Endodermal cell (in vitro differentiated cells): ENCODE measurements at regions not wholly inside any gene's neighbourhood (a gene's known extent, or its start where the extent isn't known, plus 50 kb on each side); places are given as distances from the start of the nearest gene placed in this dataset.

Source experiments
- DNase-seq: peaks from one replicate; pipeline ENCODE4 v3.0.0-alpha.2; 2017
- H3K27ac ChIP-seq: 2 replicates; pipeline ENCODE4 v1.5.1; 2013; ENCODE audit warnings: mild to moderate bottlenecking, low read depth, low read length, moderate library complexity
- H3K27me3 ChIP-seq: 2 replicates; pipeline ENCODE4 v1.6.1; 2013; ENCODE audit warnings: mild to moderate bottlenecking, low read length, moderate library complexity; ENCODE audit not compliant: insufficient read depth, control insufficient read depth, poor library complexity, severe bottlenecking
- H3K36me3 ChIP-seq: 2 replicates; pipeline ENCODE4 v1.7.0; 2013; ENCODE audit warnings: mild to moderate bottlenecking, low read length, moderate library complexity; ENCODE audit not compliant: control insufficient read depth, insufficient read depth
- H3K4me1 ChIP-seq: one replicate; pipeline ENCODE4 v1.7.0; 2013; ENCODE audit warnings: low read length; ENCODE audit not compliant: control insufficient read depth, insufficient read depth
- H3K4me3 ChIP-seq: 2 replicates; pipeline ENCODE4 v1.5.1; 2013; ENCODE audit warnings: mild to moderate bottlenecking, low read length, moderate library complexity
- H3K9ac ChIP-seq: 2 replicates; pipeline ENCODE4 v1.6.1; 2013; ENCODE audit warnings: mild to moderate bottlenecking, low read length, moderate library complexity; ENCODE audit not compliant: poor library complexity, severe bottlenecking; ENCODE audit errors: extremely low read depth
- H3K9me3 ChIP-seq: 2 replicates; pipeline ENCODE4 v1.6.1; 2013; ENCODE audit warnings: mild to moderate bottlenecking, low read length, moderate library complexity; ENCODE audit not compliant: control insufficient read depth
- H3K27ac Mint-ChIP-seq: 2 replicates; pipeline ENCODE4 v1.8.0; 2020; ENCODE audit warnings: mixed read lengths
- H3K27me3 Mint-ChIP-seq: 2 replicates; pipeline ENCODE4 v1.8.0; 2021; ENCODE audit warnings: mild to moderate bottlenecking, mixed read lengths; ENCODE audit not compliant: insufficient read depth
- H3K36me3 Mint-ChIP-seq: 2 replicates; pipeline ENCODE4 v1.8.0; 2020; ENCODE audit warnings: low read depth, mixed read lengths
- H3K4me1 Mint-ChIP-seq: 2 replicates; pipeline ENCODE4 v1.8.0; 2020; ENCODE audit warnings: mixed read lengths
- H3K4me3 Mint-ChIP-seq: 2 replicates; pipeline ENCODE4 v1.8.0; 2020; ENCODE audit warnings: mild to moderate bottlenecking, moderate library complexity, mixed read lengths
- H3K9me3 Mint-ChIP-seq: 2 replicates; pipeline ENCODE4 v1.8.0; 2020; ENCODE audit warnings: mild to moderate bottlenecking, mixed read lengths
- CTCF ChIP-seq: fragments of 200-600 bp; sonication (generic); conservative IDR thresholded peaks from 2 replicates; pipeline ENCODE4 v1.5.0; 2021; ENCODE audit warnings: antibody characterized with exemption, mild to moderate bottlenecking
- WGBS, 2 experiments: methylation state at CpG; one replicate each; pipeline versions ENCODE4 v1.1.5 to v1.1.7; 2013; ENCODE audit warnings: missing lambda C conversion rate in 2 of 2, mixed read lengths in 1 of 2; ENCODE audit not compliant: insufficient coverage in 1 of 2, insufficient read length in 1 of 2; 5-methylcytosine and 5-hydroxymethylcytosine counted together

DNA sequence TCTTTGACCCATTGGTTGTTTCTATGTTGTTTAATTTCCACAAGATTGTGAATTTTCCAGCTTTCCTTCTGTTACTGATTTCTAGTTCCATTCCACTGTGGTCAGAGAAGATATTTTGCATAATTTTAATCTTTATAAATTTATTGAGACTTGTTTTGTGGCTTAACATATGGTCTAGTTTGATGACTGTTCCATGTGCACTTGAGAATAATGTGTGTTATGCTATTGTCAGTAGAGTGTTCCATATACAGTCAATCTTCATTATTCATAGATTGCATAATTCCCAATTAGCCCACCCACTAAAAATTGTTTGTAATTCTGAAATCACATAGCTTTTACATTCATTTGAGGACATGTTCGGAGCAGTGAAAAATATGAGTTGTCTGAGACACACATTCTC lies 346.1 kb upstream of the DDI1 start:
- WGBS, 2 experiments: 90 to 100% methylated on average over 1 of the region's 1 CpG
- DNase-seq: no peak
- no peaks in the 10 kb centered on the region for H3K4me1 Mint-ChIP-seq

GRCh38 chr11:103696123-103696522 lies 340.3 kb upstream of the DDI1 start:
- Mint-ChIP-seq H3K4me1 (no peaks in the 10 kb centered on the region), H3K36me3 (no peaks in the 10 kb centered on the region), H3K27me3 (no peaks in the 10 kb centered on the region), H3K9me3 (peaks cover 6% of the 10 kb centered on the region), H3K27ac (no peak overlapping the region), H3K4me3 (no peak overlapping the region)
- H3K9me3 ChIP-seq: peaks cover 10% of the 10 kb centered on the region
- no peaks in the 10 kb centered on the region for H3K27me3 ChIP-seq
- no peak overlapping the region for H3K27ac ChIP-seq
- no peaks in the 10 kb centered on the region for H3K36me3 ChIP-seq
- DNase-seq: no peak
- no peak for TF ChIP-seq CTCF
- no peak overlapping the region for H3K9ac ChIP-seq
- no peaks in the 10 kb centered on the region for H3K4me1 ChIP-seq
- no peak overlapping the region for H3K4me3 ChIP-seq

More for the DNA sequence above, 346.1 kb upstream of the DDI1 start:
- no peaks in the 10 kb centered on the region for H3K36me3 Mint-ChIP-seq
- no peak overlapping the region for H3K27ac Mint-ChIP-seq
- no peaks in the 10 kb centered on the region for H3K27me3 ChIP-seq
- no peaks in the 10 kb centered on the region for H3K27me3 Mint-ChIP-seq
- peaks cover 5% of the 10 kb centered on the region for H3K9me3 Mint-ChIP-seq
- no peaks in the 10 kb centered on the region for H3K36me3 ChIP-seq
- H3K9me3 ChIP-seq: peaks cover 9% of the 10 kb centered on the region
- no peak for TF ChIP-seq CTCF
- H3K9ac ChIP-seq: no peak overlapping the region
- no peak overlapping the region for H3K4me3 Mint-ChIP-seq
- no peak overlapping the region for H3K27ac ChIP-seq
- H3K4me1 ChIP-seq: no peaks in the 10 kb centered on the region
- H3K4me3 ChIP-seq: no peak overlapping the region

- Histone ChIP-seq H3K9me3 (peaks cover 10% of the 10 kb centered on the region), H3K27ac (no peak overlapping the region), H3K4me3 (no peak overlapping the region), H3K36me3 (no peaks in the 10 kb centered on the region), H3K9ac (no peak overlapping the region), H3K4me1 (no peaks in the 10 kb centered on the region), H3K27me3 (no peaks in the 10 kb centered on the region)
- no peak for DNase-seq
- Mint-ChIP-seq H3K27ac (no peak overlapping the region), H3K4me3 (no peak overlapping the region), H3K36me3 (no peaks in the 10 kb centered on the region), H3K9me3 (peaks cover 6% of the 10 kb centered on the region), H3K27me3 (no peaks in the 10 kb centered on the region), H3K4me1 (no peaks in the 10 kb centered on the region)
- TF ChIP-seq CTCF: peak; percentile 26
- WGBS, 2 experiments: 83% methylated on average over 2 to 3 of the region's 3 CpGs
These were observed 337.2 kb upstream of the DDI1 start for GRCh38 chr11:103699216-103699615.
